ENCODE measurements at regions not wholly inside any gene's neighbourhood (a gene's known extent, or its start where the extent isn't known, plus 50 kb on each side); places are given as distances from the start of the nearest gene placed in this dataset.

- no peak for TF ChIP-seq EZH2 (IDR thresholded peaks at IDR 0.05; ENCODE audit: borderline replicate concordance, low read length)
- TF ChIP-seq CTCF (conservative IDR thresholded peaks at IDR 0.05 in 1 of 2, IDR thresholded peaks at IDR 0.05 in 1 of 2; ENCODE audit: extremely low read depth in 1 of 2, insufficient read depth in 1 of 2, low read depth in 1 of 2, low read length in 2 of 2), result no peak
Measured at GRCh38 chr4:117610706-117611308, 423.5 kb upstream of the NDST3 start.
